Prostate gland (tissue), 2 donors: ENCODE measurements at regions not wholly inside any gene's neighbourhood (a gene's known extent, or its start where the extent isn't known, plus 50 kb on each side); places are given as distances from the start of the nearest gene placed in this dataset.

ENCODE experiments used
- DNase-seq: peaks from one replicate; pipeline ENCODE4 v3.0.0-alpha.2; 2019; ENCODE audit warnings: low spot score
- H3K27ac ChIP-seq, 2 donors: fragments of 200-600 bp; sonication (generic); 2 replicates each; pipeline ENCODE4 v1.5.1; 2017 to 2019
- H3K27me3 ChIP-seq: fragments of 200-600 bp; sonication (generic); replicated peaks from 2 replicates; pipeline ENCODE4 v1.5.1; 2019; ENCODE audit not compliant: insufficient read depth
- H3K36me3 ChIP-seq, 2 donors: fragments of 200-600 bp; sonication (generic); 1 replicate in 1 of 2; 2 replicates in 1 of 2; pipeline versions ENCODE4 v1.5.1 to v1.8.1; 2017 to 2019
- H3K4me1 ChIP-seq: fragments of 200-600 bp; sonication (generic); replicated peaks from 2 replicates; pipeline ENCODE4 v1.5.1; 2019
- H3K4me3 ChIP-seq, 2 donors: fragments of 200-600 bp; sonication (generic); 2 replicates each; pipeline ENCODE4 v1.5.1; 2017 to 2019
- H3K9me3 ChIP-seq: fragments of 200-600 bp; sonication (generic); 2 replicates; pipeline ENCODE4 v1.5.1; 2017
- POLR2A ChIP-seq: fragments of 450-650 bp; IDR thresholded peaks from one replicate; pipeline ENCODE4 v1.6.1; 2016; ENCODE audit warnings: antibody characterized with exemption, mild to moderate bottlenecking
- POLR2AphosphoS5 ChIP-seq: sonication (generic); formaldehyde crosslinking; IDR thresholded peaks from one replicate; pipeline ENCODE4 v1.6.1; 2017; ENCODE audit warnings: antibody characterized with exemption
- WGBS: methylation state at CpG from one replicate; pipeline ENCODE4 v1.1.5; 2018; 5-methylcytosine and 5-hydroxymethylcytosine counted together
- intact Hi-C: fragments of 100-400 bp; cut with DNase I; formaldehyde crosslinking; loops from one replicate; pipeline ENCODE4 v1.14.2; 2022
- TF ChIP-seq, protein P1 (sequence below), 4 experiments: fragments of 200-600 bp in 2 of 4; fragments of 450-650 bp in 2 of 4; sonication (generic) in 2 of 4; IDR thresholded peaks; 1 replicate in 3 of 4; 2 replicates in 1 of 4; pipeline ENCODE4 v1.5.1; 2016 to 2019; ENCODE audit warnings: antibody characterized with exemption in 4 of 4, mild to moderate bottlenecking in 2 of 4, moderate library complexity in 2 of 4

DNA sequence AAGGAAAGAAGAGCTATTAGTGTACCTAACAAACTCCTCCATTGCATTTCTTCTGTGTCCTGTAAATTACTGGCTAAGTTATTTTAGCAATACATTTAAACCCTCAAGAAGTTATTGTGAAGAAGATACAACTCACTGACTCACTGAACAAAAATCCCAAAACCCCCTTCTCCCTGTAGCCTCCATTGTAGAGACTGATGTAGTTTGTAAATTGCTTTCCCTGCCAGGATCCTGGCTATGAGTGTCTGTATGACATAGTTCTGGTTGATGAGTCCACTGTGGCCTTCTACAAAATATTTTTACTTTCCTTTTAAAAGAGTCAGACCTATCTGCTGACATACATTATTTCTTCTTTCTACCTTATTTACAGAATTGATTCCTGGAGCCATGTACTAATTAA, 155.6 kb downstream of the SLC6A15 start:
- intact Hi-C loops: no loop called here

DNA sequence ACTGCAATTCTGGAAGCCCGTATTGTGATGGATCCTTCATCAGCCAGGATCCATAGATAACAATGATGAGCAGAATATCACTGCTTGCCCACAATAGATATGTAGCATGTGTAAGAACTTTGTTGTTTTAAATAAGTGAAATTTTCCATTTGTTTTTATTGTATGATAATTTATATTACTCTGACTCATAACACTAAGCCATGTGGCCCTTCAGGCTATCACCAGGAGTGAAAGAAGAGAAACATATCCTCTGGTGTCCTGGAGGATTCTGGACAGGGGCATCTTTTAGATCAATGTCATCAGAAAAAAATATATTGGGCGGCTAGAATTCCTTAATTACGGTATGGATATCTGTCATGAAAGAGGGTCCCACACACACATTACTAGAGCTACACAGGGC, 167.5 kb downstream of the SLC6A15 start:
- intact Hi-C loops: no loop called here
- Histone ChIP-seq H3K9me3 (no peaks in the 10 kb centered on the region), H3K4me1 (no peaks in the 10 kb centered on the region), H3K27ac (no peak overlapping the region), H3K36me3 (no peaks in the 10 kb centered on the region), H3K27me3 (no peaks in the 10 kb centered on the region), H3K4me3 (no peak overlapping the region)
- DNase-seq: no peak
- TF ChIP-seq POLR2AphosphoS5: no peak
- no peak for TF ChIP-seq POLR2A
- TF ChIP-seq, protein P1, sequence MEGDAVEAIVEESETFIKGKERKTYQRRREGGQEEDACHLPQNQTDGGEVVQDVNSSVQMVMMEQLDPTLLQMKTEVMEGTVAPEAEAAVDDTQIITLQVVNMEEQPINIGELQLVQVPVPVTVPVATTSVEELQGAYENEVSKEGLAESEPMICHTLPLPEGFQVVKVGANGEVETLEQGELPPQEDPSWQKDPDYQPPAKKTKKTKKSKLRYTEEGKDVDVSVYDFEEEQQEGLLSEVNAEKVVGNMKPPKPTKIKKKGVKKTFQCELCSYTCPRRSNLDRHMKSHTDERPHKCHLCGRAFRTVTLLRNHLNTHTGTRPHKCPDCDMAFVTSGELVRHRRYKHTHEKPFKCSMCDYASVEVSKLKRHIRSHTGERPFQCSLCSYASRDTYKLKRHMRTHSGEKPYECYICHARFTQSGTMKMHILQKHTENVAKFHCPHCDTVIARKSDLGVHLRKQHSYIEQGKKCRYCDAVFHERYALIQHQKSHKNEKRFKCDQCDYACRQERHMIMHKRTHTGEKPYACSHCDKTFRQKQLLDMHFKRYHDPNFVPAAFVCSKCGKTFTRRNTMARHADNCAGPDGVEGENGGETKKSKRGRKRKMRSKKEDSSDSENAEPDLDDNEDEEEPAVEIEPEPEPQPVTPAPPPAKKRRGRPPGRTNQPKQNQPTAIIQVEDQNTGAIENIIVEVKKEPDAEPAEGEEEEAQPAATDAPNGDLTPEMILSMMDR (IDR thresholded peaks at IDR 0.05): no peak
- WGBS: 93% methylated on average over 3 of the region's 3 CpGs

More for the DNA sequence above, 155.6 kb downstream of the SLC6A15 start:
- no peak for TF ChIP-seq POLR2AphosphoS5
- TF ChIP-seq, protein P1 (IDR thresholded peaks at IDR 0.05): no peak
- TF ChIP-seq POLR2A: no peak
- Histone ChIP-seq H3K9me3 (no peaks in the 10 kb centered on the region), H3K27me3 (no peaks in the 10 kb centered on the region), H3K4me3 (no peak overlapping the region), H3K27ac (no peak overlapping the region), H3K36me3 (no peaks in the 10 kb centered on the region), H3K4me1 (no peaks in the 10 kb centered on the region)
- no peak for DNase-seq

DNA sequence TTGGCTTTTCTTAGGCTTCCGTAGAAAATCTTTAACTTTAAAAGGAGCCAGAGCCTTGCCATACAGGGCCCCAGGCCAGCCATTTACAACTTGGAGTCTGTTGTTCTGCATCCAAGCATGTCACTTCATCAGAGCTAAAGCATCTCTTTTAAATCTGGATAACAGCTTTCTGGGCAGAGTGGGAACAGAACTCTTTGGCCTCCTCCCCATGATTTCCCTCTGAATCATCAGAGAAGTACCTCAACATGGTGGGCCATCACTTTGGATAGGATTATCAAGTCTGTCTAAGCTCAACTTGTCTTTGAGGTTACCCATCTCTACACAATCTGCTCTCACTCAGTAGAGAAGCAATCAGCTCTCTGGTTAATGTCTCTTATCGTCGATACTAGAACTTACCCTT, 170.9 kb downstream of the SLC6A15 start:
- H3K36me3 ChIP-seq: no peaks in the 10 kb centered on the region
- no peaks in the 10 kb centered on the region for H3K4me1 ChIP-seq
- intact Hi-C loops: no loop called here
- no peak overlapping the region for H3K27ac ChIP-seq
- TF ChIP-seq, protein P1 (IDR thresholded peaks at IDR 0.05): no peak
- TF ChIP-seq POLR2AphosphoS5 (no peak), POLR2A (no peak)
- no peak overlapping the region for H3K4me3 ChIP-seq
- no peaks in the 10 kb centered on the region for H3K9me3 ChIP-seq
- 28% methylated on average over 3 of the region's 3 CpGs for WGBS
- H3K27me3 ChIP-seq: no peaks in the 10 kb centered on the region
- no peak for DNase-seq

DNA sequence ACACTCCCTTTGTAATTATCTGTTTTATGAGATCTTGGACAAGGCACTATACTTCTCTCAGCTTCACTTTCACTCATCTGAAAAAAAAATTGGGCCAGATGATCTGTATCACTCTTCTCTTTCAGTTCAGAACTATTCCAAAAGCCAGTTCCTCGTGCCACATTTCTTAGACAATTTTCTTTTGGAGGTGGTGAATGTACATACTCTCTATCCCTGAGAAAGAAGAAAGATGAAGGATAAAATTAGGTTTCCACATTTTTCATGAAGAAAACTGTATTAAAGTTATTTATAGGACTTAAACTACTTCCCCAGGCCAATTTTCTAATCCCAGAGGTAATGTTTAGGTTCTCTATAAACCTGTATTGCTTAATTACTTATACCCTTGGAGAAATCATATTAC, 171.6 kb downstream of the SLC6A15 start:
- WGBS: 10% methylated on average over 1 of the region's 1 CpG
- no peaks in the 10 kb centered on the region for H3K4me1 ChIP-seq
- no peaks in the 10 kb centered on the region for H3K9me3 ChIP-seq
- no peak overlapping the region for H3K4me3 ChIP-seq
- H3K36me3 ChIP-seq: no peaks in the 10 kb centered on the region
- no peak for TF ChIP-seq POLR2AphosphoS5
- TF ChIP-seq, protein P1 (IDR thresholded peaks at IDR 0.05): no peak
- TF ChIP-seq POLR2A: no peak
- no peak overlapping the region for H3K27ac ChIP-seq
- intact Hi-C loops: no loop called here
- H3K27me3 ChIP-seq: no peaks in the 10 kb centered on the region
- DNase-seq: no peak

DNA sequence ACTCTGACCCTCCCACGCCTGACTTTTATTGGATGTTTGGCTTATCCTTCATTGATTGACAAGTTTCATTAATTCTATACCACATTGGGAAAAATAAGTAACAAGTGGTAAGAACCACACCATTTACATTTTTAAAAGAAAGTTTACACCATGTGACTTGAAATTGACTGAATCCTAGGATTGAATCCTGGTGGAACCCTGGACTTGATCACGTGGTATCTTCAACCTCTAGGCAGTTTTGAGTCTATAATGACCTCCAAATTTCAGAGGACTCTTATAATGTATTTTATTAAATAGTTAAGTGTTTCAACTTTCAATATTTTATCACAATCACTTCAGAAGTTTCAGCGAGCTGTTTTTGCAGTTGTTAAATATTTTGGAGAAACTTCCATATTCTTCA, 172.0 kb downstream of the SLC6A15 start:
- no peak overlapping the region for H3K27ac ChIP-seq
- H3K9me3 ChIP-seq: no peaks in the 10 kb centered on the region
- TF ChIP-seq POLR2AphosphoS5 (no peak), POLR2A (no peak)
- TF ChIP-seq, protein P1 (IDR thresholded peaks at IDR 0.05): no peak
- WGBS: 66% methylated on average over 3 of the region's 3 CpGs
- no peaks in the 10 kb centered on the region for H3K27me3 ChIP-seq
- DNase-seq: no peak
- intact Hi-C loops: no loop called here
- no peaks in the 10 kb centered on the region for H3K4me1 ChIP-seq
- H3K36me3 ChIP-seq: no peaks in the 10 kb centered on the region
- H3K4me3 ChIP-seq: no peak overlapping the region
